ENCODE measurements at regions not wholly inside any gene's neighbourhood (a gene's known extent, or its start where the extent isn't known, plus 50 kb on each side); places are given as distances from the start of the nearest gene placed in this dataset.

DNA sequence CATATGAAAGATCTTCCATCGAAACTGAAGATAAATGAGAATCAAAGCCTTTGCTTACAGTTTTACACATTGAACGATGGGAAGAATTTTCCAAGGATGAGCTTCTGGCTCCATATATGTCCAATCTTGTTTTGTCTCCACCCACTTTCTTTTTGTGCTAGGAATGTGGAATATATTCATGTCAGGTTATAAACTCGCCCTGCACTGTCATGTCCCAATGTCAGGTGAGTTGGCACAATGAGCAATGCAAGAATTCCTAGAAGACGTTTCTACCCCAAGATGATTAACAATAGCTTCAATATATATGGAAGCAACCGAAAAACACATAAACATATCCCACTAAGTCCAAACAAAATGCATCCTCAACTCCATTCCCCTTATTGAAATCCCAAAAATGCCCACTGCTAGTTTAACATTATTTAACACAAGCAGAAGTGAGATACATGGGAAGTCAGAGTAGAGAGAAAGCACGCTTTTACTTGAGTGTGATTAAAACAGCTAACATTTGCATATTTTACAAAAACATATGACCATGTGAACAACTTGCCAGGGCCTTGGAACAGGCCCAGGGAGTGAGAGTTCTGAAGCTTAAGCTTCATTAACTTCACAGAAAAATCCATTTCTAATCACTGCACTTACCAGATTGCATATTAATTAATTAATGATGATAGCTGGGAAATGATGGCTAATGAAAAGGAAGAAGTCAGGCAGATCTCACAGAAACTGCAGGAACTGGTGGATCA, 233.9 kb downstream of the GXYLT1 start:
- H2AK9ac ChIP-seq (replicated peaks; ENCODE audit: low read depth, low read length, poor library complexity), result no peak overlapping the region
- WGBS, 2 experiments (ENCODE audit: extremely low coverage in 2 of 2, insufficient read length in 1 of 2), result no CpG with 5 or more reads among the region's 6 CpGs
- no TSS peak for BruUV-seq (replicated peaks)

More for the DNA sequence above, 233.9 kb downstream of the GXYLT1 start:
- H2BK20ac ChIP-seq (ENCODE audit: low read depth, low read length), result no peak overlapping the region
- no peak overlapping the region for H3K18ac ChIP-seq (ENCODE audit: low read depth, low read length)
- H3K9ac ChIP-seq (ENCODE audit: low read depth, low read length), result no peak overlapping the region
- no peak overlapping the region for H3K4me2 ChIP-seq (ENCODE audit: low read depth, low read length)
- TF ChIP-seq MAFK (IDR thresholded peaks at IDR 0.05; ENCODE audit: low read depth, low read length) (no peak), RCOR1 (IDR thresholded peaks at IDR 0.05; ENCODE audit: insufficient replicate concordance, low read length) (no peak), RFX5 (IDR thresholded peaks at IDR 0.05; ENCODE audit: low read depth, low read length) (no peak), POLR2A (IDR thresholded peaks at IDR 0.05; ENCODE audit: low read depth, low read length) (no peak), SMC3 (IDR thresholded peaks at IDR 0.05; ENCODE audit: low read depth, low read length) (no peak)
- TF ChIP-seq, protein P1, sequence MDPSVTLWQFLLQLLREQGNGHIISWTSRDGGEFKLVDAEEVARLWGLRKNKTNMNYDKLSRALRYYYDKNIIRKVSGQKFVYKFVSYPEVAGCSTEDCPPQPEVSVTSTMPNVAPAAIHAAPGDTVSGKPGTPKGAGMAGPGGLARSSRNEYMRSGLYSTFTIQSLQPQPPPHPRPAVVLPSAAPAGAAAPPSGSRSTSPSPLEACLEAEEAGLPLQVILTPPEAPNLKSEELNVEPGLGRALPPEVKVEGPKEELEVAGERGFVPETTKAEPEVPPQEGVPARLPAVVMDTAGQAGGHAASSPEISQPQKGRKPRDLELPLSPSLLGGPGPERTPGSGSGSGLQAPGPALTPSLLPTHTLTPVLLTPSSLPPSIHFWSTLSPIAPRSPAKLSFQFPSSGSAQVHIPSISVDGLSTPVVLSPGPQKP (IDR thresholded peaks at IDR 0.05; ENCODE audit: borderline replicate concordance, low read depth, low read length), result no peak
- no peaks in the 10 kb centered on the region for H4K20me1 ChIP-seq (ENCODE audit: insufficient read depth, low read length)
- H2AK5ac ChIP-seq (ENCODE audit: low read depth, low read length), result no peak overlapping the region
- intact Hi-C loops (cut with micrococcal nuclease), result no loop called here
- no peaks in the 10 kb centered on the region for H3K27me3 ChIP-seq (ENCODE audit: control insufficient read depth, insufficient read depth, low read length)
- no peak overlapping the region for H3K27ac ChIP-seq (ENCODE audit: insufficient read depth, low read length)
- no peak overlapping the region for H3K14ac ChIP-seq (replicated peaks; ENCODE audit: low read depth, low read length)
- no peaks in the 10 kb centered on the region for H3K4me1 ChIP-seq (ENCODE audit: control insufficient read depth, insufficient read depth, low read length)
- no peaks in the 10 kb centered on the region for H3K9me3 ChIP-seq (ENCODE audit: control insufficient read depth, insufficient read depth, low read length)
- H3K4ac ChIP-seq (ENCODE audit: low read depth, low read length), result no peak overlapping the region
- POLR2A ChIA-PET (ENCODE audit: unreplicated experiment), result no interaction called here
- no peak overlapping the region for H4K8ac ChIP-seq (ENCODE audit: low read depth in 2 of 2, low read length in 2 of 2)
- H3K4me3 ChIP-seq (ENCODE audit: insufficient read depth, low read depth, low read length), result no peak overlapping the region
- ATAC-seq (ENCODE audit: low read depth) (no peak), DNase-seq (no peak)
- no peak overlapping the region for H4K91ac ChIP-seq (ENCODE audit: insufficient read depth, low read depth, low read length)
- in situ Hi-C loops (cut with MboI; ENCODE audit: low sequenced_read_pairs), result no loop called here
- H3K23ac ChIP-seq (ENCODE audit: low read depth, low read length), result no peak overlapping the region
- no peak overlapping the region for H4K5ac ChIP-seq (ENCODE audit: low read depth, low read length)
- H3K36me3 ChIP-seq (ENCODE audit: control insufficient read depth, insufficient read depth, low read length), result no peaks in the 10 kb centered on the region
- dilution Hi-C loops (cut with HindIII; ENCODE audit: low sequenced_read_pairs, unreplicated experiment), result no loop called here
- no peak overlapping the region for H2BK5ac ChIP-seq (ENCODE audit: low read depth, low read length, poor library complexity, severe bottlenecking)
- no peak overlapping the region for H3K56ac ChIP-seq (ENCODE audit: extremely low read depth, insufficient read depth, low read length)
- H3K79me1 ChIP-seq (ENCODE audit: low read depth in 1 of 2, low read length in 2 of 2), result no peaks in the 10 kb centered on the region
- H2BK120ac ChIP-seq (ENCODE audit: low read depth, low read length), result no peak overlapping the region
- H2BK15ac ChIP-seq (ENCODE audit: low read depth, low read length), result no peak overlapping the region
- H3K9me1 ChIP-seq (ENCODE audit: insufficient read depth, low read length), result no peaks in the 10 kb centered on the region
- CTCF ChIA-PET, result no interaction called here
- no peak overlapping the region for H2AFZ ChIP-seq (replicated peaks; ENCODE audit: low read length, poor library complexity)

Data from IMR-90 (cell line).